ENCODE measurements at regions not wholly inside any gene's neighbourhood (a gene's known extent, or its start where the extent isn't known, plus 50 kb on each side); places are given as distances from the start of the nearest gene placed in this dataset.
A peak's percentile ranks its signal among the peaks of the same experiment; 100 is the strongest.

- no peak for TF ChIP-seq CTCF (IDR thresholded peaks at IDR 0.05)
- H3K27me3 Mint-ChIP-seq (ENCODE audit: low read depth in 3 of 3) = peaks cover 10 to 13% (median 11%) of the 10 kb centered on the region in 3 donors
- Histone ChIP-seq H3K4me2 (replicated peaks; ENCODE audit: extremely low read depth, low read length, poor library complexity, severe bottlenecking) (no peak overlapping the region), H4K20me1 (ENCODE audit: insufficient read depth, low read length) (no peaks in the 10 kb centered on the region), H3K27me3 (ENCODE audit: control insufficient read depth in 2 of 2, insufficient read depth in 2 of 2, low read length in 2 of 2) (no peaks in the 10 kb centered on the region), H3K9me3 (replicated peaks in 1 of 2; ENCODE audit: control insufficient read depth in 1 of 2, insufficient read depth in 1 of 2, low read length in 2 of 2) (no peaks in the 10 kb centered on the region), H3K4me1 (ENCODE audit: control insufficient read depth in 1 of 2, insufficient read depth in 2 of 2, low read length in 2 of 2) (peaks cover 0 to 4% of the 10 kb centered on the region in 2 donors), H2AFZ (ENCODE audit: insufficient read depth, low read depth, low read length, poor library complexity, severe bottlenecking) (no peak overlapping the region), H3K36me3 (replicated peaks in 1 of 2; ENCODE audit: control insufficient read depth in 1 of 2, insufficient read depth in 2 of 2, low read length in 2 of 2) (no peaks in the 10 kb centered on the region), H3K9ac (ENCODE audit: insufficient read depth, low read length, poor library complexity, severe bottlenecking) (no peak overlapping the region), H3K27ac (ENCODE audit: low read depth in 1 of 2, low read length in 2 of 2) (no peak overlapping the region), H3K4me3 (replicated peaks in 1 of 3; ENCODE audit: low read depth in 2 of 3, low read length in 3 of 3) (no peak overlapping the region), H3K79me2 (ENCODE audit: insufficient read depth, low read length) (no peaks in the 10 kb centered on the region)
- peaks cover 0 to 2% (median 0%) of the 10 kb centered on the region in 7 donors for H3K9me3 Mint-ChIP-seq
- no peaks in the 10 kb centered on the region for H3K36me3 Mint-ChIP-seq
- peak overlapping the region in 1 of 2 donors; percentile 5 for H3K4me3 Mint-ChIP-seq
- H3K27ac Mint-ChIP-seq = no peak overlapping the region
- 96% methylated on average over 7 of the region's 7 CpGs for WGBS (ENCODE audit: insufficient coverage)
- intact Hi-C loops (cut with micrococcal nuclease) = no loop called here
- no peak for DNase-seq
- H3K4me1 Mint-ChIP-seq = peaks cover 4% of the 10 kb centered on the region
These were observed 337.8 kb downstream of the GADD45G start for GRCh38 chr9:89942643-89943042.

GRCh38 chr9:89943309-89943708 lies 338.5 kb downstream of the GADD45G start:
- Mint-ChIP-seq H3K27ac (peak overlapping the region in 1 of 7 donors; percentile 38), H3K4me1 (peaks cover 6% of the 10 kb centered on the region), H3K9me3 (peaks cover 0 to 2% (median 1%) of the 10 kb centered on the region in 7 donors), H3K4me3 (no peak overlapping the region), H3K27me3 (ENCODE audit: low read depth in 3 of 3) (peaks cover 11 to 15% (median 11%) of the 10 kb centered on the region in 3 donors), H3K36me3 (no peaks in the 10 kb centered on the region)
- no peak for DNase-seq
- Histone ChIP-seq H3K4me1 (ENCODE audit: control insufficient read depth in 1 of 2, insufficient read depth in 2 of 2, low read length in 2 of 2) (peaks cover 0 to 4% of the 10 kb centered on the region in 2 donors), H3K4me2 (replicated peaks; ENCODE audit: extremely low read depth, low read length, poor library complexity, severe bottlenecking) (no peak overlapping the region), H3K36me3 (replicated peaks in 1 of 2; ENCODE audit: control insufficient read depth in 1 of 2, insufficient read depth in 2 of 2, low read length in 2 of 2) (no peaks in the 10 kb centered on the region), H2AFZ (ENCODE audit: insufficient read depth, low read depth, low read length, poor library complexity, severe bottlenecking) (no peak overlapping the region), H3K27ac (ENCODE audit: low read depth in 1 of 2, low read length in 2 of 2) (no peak overlapping the region), H3K27me3 (ENCODE audit: control insufficient read depth in 2 of 2, insufficient read depth in 2 of 2, low read length in 2 of 2) (no peaks in the 10 kb centered on the region), H3K79me2 (ENCODE audit: insufficient read depth, low read length) (no peaks in the 10 kb centered on the region), H3K9ac (ENCODE audit: insufficient read depth, low read length, poor library complexity, severe bottlenecking) (no peak overlapping the region), H3K9me3 (replicated peaks in 1 of 2; ENCODE audit: control insufficient read depth in 1 of 2, insufficient read depth in 1 of 2, low read length in 2 of 2) (no peaks in the 10 kb centered on the region), H3K4me3 (replicated peaks in 1 of 3; ENCODE audit: low read depth in 2 of 3, low read length in 3 of 3) (no peak overlapping the region), H4K20me1 (ENCODE audit: insufficient read depth, low read length) (no peaks in the 10 kb centered on the region)
- TF ChIP-seq CTCF (IDR thresholded peaks at IDR 0.05) = no peak
- intact Hi-C loops (cut with micrococcal nuclease) = no loop called here
- WGBS (ENCODE audit: insufficient coverage) = 89% methylated on average over 1 of the region's 2 CpGs
